Lower lobe of right lung (tissue), 2 donors: ENCODE measurements at regions not wholly inside any gene's neighbourhood (a gene's known extent, or its start where the extent isn't known, plus 50 kb on each side); places are given as distances from the start of the nearest gene placed in this dataset.
"Not testable (repeated sequence)": the region's sequence is repeated elsewhere in the genome, so short reads cannot be mapped to it uniquely, and the experiment has no call there.

Experiments used
- ATAC-seq, 2 donors: fragments of 200-7000 bp; cut with Tn5 transposase; one replicate each; pipeline ENCODE4 v1.9.1; 2020 to 2022; ENCODE audit warnings: mild to moderate bottlenecking in 2 of 2, moderate library complexity in 2 of 2
- DNase-seq: peaks from one replicate; pipeline ENCODE4 v3.0.0-alpha.2; 2020
- H3K27ac ChIP-seq: fragments of 200-600 bp; one replicate; pipeline ENCODE4 v1.8.0; 2022
- H3K27me3 ChIP-seq: fragments of 200-600 bp; one replicate; pipeline ENCODE4 v1.8.0; 2022; ENCODE audit warnings: low read depth
- H3K36me3 ChIP-seq: fragments of 200-600 bp; one replicate; pipeline ENCODE4 v1.8.0; 2022; ENCODE audit warnings: mild to moderate bottlenecking
- H3K4me1 ChIP-seq: fragments of 200-600 bp; one replicate; pipeline ENCODE4 v1.8.0; 2022
- H3K4me3 ChIP-seq: fragments of 200-600 bp; one replicate; pipeline ENCODE4 v1.8.0; 2022; ENCODE audit warnings: mild to moderate bottlenecking
- H3K9me3 ChIP-seq: fragments of 200-600 bp; one replicate; pipeline ENCODE4 v1.8.0; 2022
- CTCF ChIP-seq: fragments of 200-600 bp; IDR thresholded peaks from one replicate; pipeline ENCODE4 v1.8.0; 2022; ENCODE audit warnings: antibody characterized with exemption, mild to moderate bottlenecking
- intact Hi-C: fragments of 100-400 bp; cut with DNase I; formaldehyde crosslinking; loops from one replicate; pipeline ENCODE4 v1.11.0; 2022
- donor health status: DM: no; HTN: yes; CAD: no; lungs with severe emphysema.

- DNase-seq, result no peak
- H3K36me3 ChIP-seq, result no peaks in the 10 kb centered on the region
- TF ChIP-seq CTCF, result no peak
- intact Hi-C loops, result no loop called here
- H3K9me3 ChIP-seq, result no peaks in the 10 kb centered on the region
- H3K4me3 ChIP-seq, result no peak overlapping the region
- H3K27ac ChIP-seq, result no peak overlapping the region
- H3K27me3 ChIP-seq, result no peaks in the 10 kb centered on the region
- H3K4me1 ChIP-seq, result no peaks in the 10 kb centered on the region
- no peak for ATAC-seq
Measured at GRCh38 chr2:67777836-67778429, 284.9 kb downstream of the C1D start.

- H3K36me3 ChIP-seq, H3K4me1 ChIP-seq, intact Hi-C loops, H3K27ac ChIP-seq, H3K4me3 ChIP-seq, ATAC-seq, DNase-seq, H3K9me3 ChIP-seq, H3K27me3 ChIP-seq: not testable (repeated sequence)
Measured at GRCh38 chr2:67780841-67781240, 282.0 kb downstream of the C1D start.

- DNase-seq, result no peak
- Histone ChIP-seq H3K4me3 (no peak overlapping the region), H3K27ac (peak overlapping the region; percentile 10), H3K36me3 (no peaks in the 10 kb centered on the region), H3K4me1 (no peaks in the 10 kb centered on the region), H3K27me3 (no peaks in the 10 kb centered on the region), H3K9me3 (no peaks in the 10 kb centered on the region)
- ATAC-seq, result peak in 1 of 2 donors; percentile 34
- no peak for TF ChIP-seq CTCF
- intact Hi-C loops, result no loop called here
Measured at GRCh38 chr2:67782443-67782842, 280.4 kb downstream of the C1D start.

- ATAC-seq (no peak), DNase-seq (no peak)
- H3K4me1 ChIP-seq, result no peaks in the 10 kb centered on the region
- no peak for TF ChIP-seq CTCF
- H3K27me3 ChIP-seq, result no peaks in the 10 kb centered on the region
- H3K36me3 ChIP-seq, result no peaks in the 10 kb centered on the region
- no peak overlapping the region for H3K27ac ChIP-seq
- no peaks in the 10 kb centered on the region for H3K9me3 ChIP-seq
- H3K4me3 ChIP-seq, result no peak overlapping the region
- intact Hi-C loops, result no loop called here
Measured at GRCh38 chr2:67783026-67783425, 279.8 kb downstream of the C1D start.

GRCh38 chr2:67790622-67791021 is 272.2 kb downstream of the C1D start:
- Histone ChIP-seq H3K27me3 (no peaks in the 10 kb centered on the region), H3K4me3 (no peak overlapping the region), H3K9me3 (no peaks in the 10 kb centered on the region), H3K27ac (no peak overlapping the region), H3K36me3 (no peaks in the 10 kb centered on the region), H3K4me1 (no peaks in the 10 kb centered on the region)
- ATAC-seq (no peak), DNase-seq (no peak)
- no peak for TF ChIP-seq CTCF
- intact Hi-C loops, result no loop called here

- H3K27ac ChIP-seq, result no peak overlapping the region
- H3K27me3 ChIP-seq, result no peaks in the 10 kb centered on the region
- ATAC-seq, result no peak
- no peak overlapping the region for H3K4me3 ChIP-seq
- TF ChIP-seq CTCF, result no peak
- peaks cover 1% of the 10 kb centered on the region for H3K4me1 ChIP-seq
- H3K9me3 ChIP-seq, result no peaks in the 10 kb centered on the region
- H3K36me3 ChIP-seq, result no peaks in the 10 kb centered on the region
- intact Hi-C loops, result no loop called here
- DNase-seq, result no peak
Measured at GRCh38 chr2:67792191-67792590, 270.6 kb downstream of the C1D start.
